CD14-positive monocyte (primary cell): ENCODE measurements at regions not wholly inside any gene's neighbourhood (a gene's known extent, or its start where the extent isn't known, plus 50 kb on each side); places are given as distances from the start of the nearest gene placed in this dataset.

Source experiments
- DNase-seq, 3 donors: peaks; one replicate each; pipeline ENCODE4 v3.0.0-alpha.2; 2011 to 2022
- H2AFZ ChIP-seq: 2 replicates; pipeline ENCODE4 v1.6.0; 2012; ENCODE audit warnings: mild to moderate bottlenecking, low read depth, low read length, inconsistent platforms; ENCODE audit not compliant: insufficient read depth, poor library complexity, severe bottlenecking
- H3K27ac ChIP-seq, 2 donors: 1 replicate in 1 of 2; 2 replicates in 1 of 2; pipeline ENCODE4 v1.5.1; 2012 to 2013; ENCODE audit warnings: low read length in 2 of 2, control low read depth in 1 of 2, inconsistent platforms in 1 of 2, low read depth in 1 of 2, mild to moderate bottlenecking in 1 of 2
- H3K27me3 ChIP-seq, 2 donors: one replicate each; pipeline versions ENCODE4 v1.6.0 to v1.6.1; 2011 to 2013; ENCODE audit warnings: low read length in 2 of 2; ENCODE audit not compliant: control insufficient read depth in 2 of 2, insufficient read depth in 2 of 2
- H3K36me3 ChIP-seq, 2 donors: replicated peaks in 1 of 2; 1 replicate in 1 of 2; 2 replicates in 1 of 2; pipeline versions ENCODE4 v1.5.1 to v1.6.1; 2012 to 2013; ENCODE audit warnings: low read length in 2 of 2, control low read depth in 1 of 2, inconsistent platforms in 1 of 2, mild to moderate bottlenecking in 1 of 2; ENCODE audit not compliant: insufficient read depth in 2 of 2, control insufficient read depth in 1 of 2
- H3K4me1 ChIP-seq, 2 donors: 1 replicate in 1 of 2; 2 replicates in 1 of 2; pipeline versions ENCODE4 v1.5.1 to v1.6.1; 2012 to 2013; ENCODE audit warnings: low read length in 2 of 2, control low read depth in 1 of 2, inconsistent platforms in 1 of 2, mild to moderate bottlenecking in 1 of 2, moderate library complexity in 1 of 2; ENCODE audit not compliant: insufficient read depth in 2 of 2, control insufficient read depth in 1 of 2
- H3K4me2 ChIP-seq: replicated peaks from 2 replicates; pipeline ENCODE3; 2012; ENCODE audit warnings: low read length, moderate library complexity, mild to moderate bottlenecking; ENCODE audit not compliant: poor library complexity, severe bottlenecking; ENCODE audit errors: extremely low read depth
- H3K4me3 ChIP-seq, 3 experiments: fragments of 200-600 bp in 1 of 3; sonication (generic) in 1 of 3; replicated peaks in 1 of 3; 1 replicate in 2 of 3; 2 replicates in 1 of 3; pipeline ENCODE4 v1.5.1; 2011 to 2013; ENCODE audit warnings: low read length in 3 of 3, mild to moderate bottlenecking in 3 of 3, control low read depth in 2 of 3, low read depth in 2 of 3, inconsistent platforms in 1 of 3, moderate library complexity in 1 of 3
- H3K79me2 ChIP-seq: 2 replicates; pipeline ENCODE4 v1.6.0; 2012; ENCODE audit warnings: mild to moderate bottlenecking, control low read depth, inconsistent platforms, low read length, moderate library complexity; ENCODE audit not compliant: insufficient read depth
- H3K9ac ChIP-seq: 2 replicates; pipeline ENCODE4 v1.6.0; 2017; ENCODE audit warnings: low read length, mild to moderate bottlenecking; ENCODE audit not compliant: insufficient read depth, poor library complexity, severe bottlenecking
- H3K9me3 ChIP-seq, 2 donors: replicated peaks in 1 of 2; 1 replicate in 1 of 2; 2 replicates in 1 of 2; pipeline versions ENCODE4 v1.5.1 to v1.6.1; 2012 to 2013; ENCODE audit warnings: low read length in 2 of 2, control low read depth in 1 of 2; ENCODE audit not compliant: control insufficient read depth in 1 of 2, insufficient read depth in 1 of 2
- H4K20me1 ChIP-seq: 2 replicates; pipeline ENCODE4 v1.6.0; 2012; ENCODE audit warnings: mild to moderate bottlenecking, low read length, control low read depth, moderate library complexity; ENCODE audit not compliant: insufficient read depth
- H3K27ac Mint-ChIP-seq, 7 donors: one replicate each; pipeline ENCODE4 v1.8.0; 2020; ENCODE audit warnings: mild to moderate bottlenecking in 7 of 7, mixed read lengths in 7 of 7, moderate library complexity in 6 of 7, inconsistent platforms in 2 of 7
- H3K27me3 Mint-ChIP-seq, 3 donors: one replicate each; pipeline ENCODE4 v1.8.0; 2021 to 2022; ENCODE audit warnings: low read depth in 3 of 3, mild to moderate bottlenecking in 3 of 3, mixed read lengths in 3 of 3, moderate library complexity in 3 of 3, inconsistent platforms in 1 of 3
- H3K36me3 Mint-ChIP-seq, 2 donors: one replicate each; pipeline ENCODE4 v1.8.0; 2020; ENCODE audit warnings: mixed read lengths in 2 of 2, inconsistent platforms in 1 of 2, mild to moderate bottlenecking in 1 of 2
- H3K4me1 Mint-ChIP-seq: one replicate; pipeline ENCODE4 v1.8.0; 2020; ENCODE audit warnings: mild to moderate bottlenecking, mixed read lengths
- H3K4me3 Mint-ChIP-seq, 2 donors: one replicate each; pipeline ENCODE4 v1.8.0; 2020; ENCODE audit warnings: mild to moderate bottlenecking in 2 of 2, mixed read lengths in 2 of 2, moderate library complexity in 1 of 2
- H3K9me3 Mint-ChIP-seq, 7 donors: one replicate each; pipeline ENCODE4 v1.8.0; 2020 to 2022; ENCODE audit warnings: mixed read lengths in 7 of 7, mild to moderate bottlenecking in 6 of 7, moderate library complexity in 6 of 7, inconsistent platforms in 2 of 7
- CTCF ChIP-seq: fragments of 200-600 bp; IDR thresholded peaks from one replicate; pipeline ENCODE4 v1.8.0; 2022; ENCODE audit warnings: antibody characterized with exemption, mild to moderate bottlenecking
- WGBS: methylation state at CpG from one replicate; pipeline ENCODE4 v1.1.5; 2013; ENCODE audit warnings: missing lambda C conversion rate; ENCODE audit not compliant: insufficient coverage; 5-methylcytosine and 5-hydroxymethylcytosine counted together
- intact Hi-C, 2 donors: fragments of 100-400 bp; cut with micrococcal nuclease; formaldehyde crosslinking; loops; one replicate each; pipeline versions ENCODE4 v1.15.0 to v1.15.1; 2023

GRCh38 chr16:6797223-6797622, 535.4 kb upstream of the RBFOX1 start:
- no peaks in the 10 kb centered on the region for H4K20me1 ChIP-seq
- H3K36me3 Mint-ChIP-seq: no peaks in the 10 kb centered on the region
- no CpG with 5 or more reads among the region's 6 CpGs for WGBS

GRCh38 chr16:6777624-6778023, 555.0 kb upstream of the RBFOX1 start:
- Mint-ChIP-seq H3K4me1 (no peaks in the 10 kb centered on the region), H3K9me3 (peaks cover 0 to 3% (median 0%) of the 10 kb centered on the region in 7 donors), H3K27ac (no peak overlapping the region), H3K27me3 (no peaks in the 10 kb centered on the region), H3K36me3 (no peaks in the 10 kb centered on the region), H3K4me3 (no peak overlapping the region)
- no peaks in the 10 kb centered on the region for H3K36me3 ChIP-seq
- H4K20me1 ChIP-seq: no peaks in the 10 kb centered on the region
- intact Hi-C loops: no loop called here
- TF ChIP-seq CTCF: no peak
- no peaks in the 10 kb centered on the region for H3K4me1 ChIP-seq
- H3K4me2 ChIP-seq: no peak overlapping the region
- H3K9ac ChIP-seq: no peak overlapping the region
- no peaks in the 10 kb centered on the region for H3K9me3 ChIP-seq
- H2AFZ ChIP-seq: no peak overlapping the region
- no peak overlapping the region for H3K4me3 ChIP-seq
- no peak for DNase-seq
- H3K79me2 ChIP-seq: no peaks in the 10 kb centered on the region
- H3K27me3 ChIP-seq: no peaks in the 10 kb centered on the region
- H3K27ac ChIP-seq: no peak overlapping the region

More at GRCh38 chr16:6797223-6797622, 535.4 kb upstream of the RBFOX1 start:
- no peak for TF ChIP-seq CTCF
- no peak overlapping the region for H3K27ac ChIP-seq
- DNase-seq: no peak
- no peak overlapping the region for H2AFZ ChIP-seq
- no peaks in the 10 kb centered on the region for H3K27me3 ChIP-seq
- no peak overlapping the region for H3K4me3 ChIP-seq
- Mint-ChIP-seq H3K4me3 (no peak overlapping the region), H3K27ac (no peak overlapping the region), H3K27me3 (peaks cover 0 to 3% (median under 1%) of the 10 kb centered on the region in 3 donors), H3K9me3 (peaks cover 2 to 19% (median 5%) of the 10 kb centered on the region in 7 donors), H3K4me1 (no peaks in the 10 kb centered on the region)
- no peak overlapping the region for H3K9ac ChIP-seq
- H3K4me2 ChIP-seq: no peak overlapping the region
- no peaks in the 10 kb centered on the region for H3K9me3 ChIP-seq
- no peaks in the 10 kb centered on the region for H3K79me2 ChIP-seq
- H3K36me3 ChIP-seq: no peaks in the 10 kb centered on the region
- intact Hi-C loops: no loop called here
- no peaks in the 10 kb centered on the region for H3K4me1 ChIP-seq
